ENCODE measurements at regions not wholly inside any gene's neighbourhood (a gene's known extent, or its start where the extent isn't known, plus 50 kb on each side); places are given as distances from the start of the nearest gene placed in this dataset.

GRCh38 chr10:43796781-43797180 lies 148.1 kb upstream of the ZNF32 start:
- TF ChIP-seq CTCF (IDR thresholded peaks at IDR 0.05) (no peak), POLR2AphosphoS5 (IDR thresholded peaks at IDR 0.05) (no peak)
